ENCODE measurements at regions not wholly inside any gene's neighbourhood (a gene's known extent, or its start where the extent isn't known, plus 50 kb on each side); places are given as distances from the start of the nearest gene placed in this dataset.

GRCh38 chr5:57939771-57940170 is 457.2 kb upstream of the ACTBL2 start:
- TF ChIP-seq CTCF (IDR thresholded peaks at IDR 0.05), result no peak

- TF ChIP-seq CTCF (IDR thresholded peaks at IDR 0.05), result no peak
Observed at GRCh38 chr5:57939335-57939734, 456.7 kb upstream of the ACTBL2 start.

GRCh38 chr5:57938174-57938557 is 455.6 kb upstream of the ACTBL2 start:
- TF ChIP-seq CTCF (IDR thresholded peaks at IDR 0.05), result peak; percentile 36; the same call in 1 of the 2 replicates

- no peak for TF ChIP-seq CTCF (IDR thresholded peaks at IDR 0.05)
Observed at GRCh38 chr5:57937501-57938173, 455.0 kb upstream of the ACTBL2 start.

- no peak for TF ChIP-seq CTCF (IDR thresholded peaks at IDR 0.05)
Observed at GRCh38 chr5:57937025-57937424, 454.4 kb upstream of the ACTBL2 start.

- no peak for TF ChIP-seq CTCF (IDR thresholded peaks at IDR 0.05)
Observed at GRCh38 chr5:57932761-57933160, 450.1 kb upstream of the ACTBL2 start.

- no peak for TF ChIP-seq CTCF (IDR thresholded peaks at IDR 0.05)
Observed at GRCh38 chr5:57931807-57932206, 449.2 kb upstream of the ACTBL2 start.

GRCh38 chr5:57931352-57931751 is 448.7 kb upstream of the ACTBL2 start:
- TF ChIP-seq CTCF (IDR thresholded peaks at IDR 0.05), result no peak
